GM12892 (cell line): ENCODE measurements at regions not wholly inside any gene's neighbourhood (a gene's known extent, or its start where the extent isn't known, plus 50 kb on each side); places are given as distances from the start of the nearest gene placed in this dataset.

ENCODE experiments used
- POLR2A ChIP-seq: IDR thresholded peaks from 2 replicates; pipeline ENCODE4 v1.6.1; 2011; ENCODE audit warnings: low read depth, low read length, control low read depth
- POLR2AphosphoS5 ChIP-seq: IDR thresholded peaks from 2 replicates; pipeline ENCODE4 v1.6.1; 2011; ENCODE audit warnings: low read depth, low read length, control low read depth

GRCh38 chr10:128879441-128880140, 587.5 kb upstream of the MGMT start:
- no peak for TF ChIP-seq POLR2A
- no peak for TF ChIP-seq POLR2AphosphoS5
